Upper lobe of left lung (tissue), 4 donors: ENCODE measurements at regions not wholly inside any gene's neighbourhood (a gene's known extent, or its start where the extent isn't known, plus 50 kb on each side); places are given as distances from the start of the nearest gene placed in this dataset.

Experiments used
- EP300 ChIP-seq, 4 donors: sonication (generic); formaldehyde crosslinking; IDR thresholded peaks; one replicate each; pipeline ENCODE4 v1.5.1; 2017; ENCODE audit warnings: antibody characterized with exemption in 4 of 4, control low read depth in 2 of 4
- POLR2A ChIP-seq, 4 donors: fragments of 450-650 bp; IDR thresholded peaks; one replicate each; pipeline ENCODE4 v1.5.1; 2016 to 2017; ENCODE audit warnings: antibody characterized with exemption in 4 of 4, mild to moderate bottlenecking in 2 of 4
- POLR2AphosphoS5 ChIP-seq, 2 donors: sonication (generic); formaldehyde crosslinking; IDR thresholded peaks; one replicate each; pipeline ENCODE4 v1.5.1; 2017; ENCODE audit warnings: antibody characterized with exemption in 2 of 2
- TF ChIP-seq, protein P1 (sequence below), 6 experiments: fragments of 450-650 bp in 4 of 6; fragments of 200-600 bp in 2 of 6; sonication (generic) in 2 of 6; IDR thresholded peaks; one replicate each; pipeline ENCODE4 v1.5.1; 2016 to 2019; ENCODE audit warnings: antibody characterized with exemption in 6 of 6

DNA sequence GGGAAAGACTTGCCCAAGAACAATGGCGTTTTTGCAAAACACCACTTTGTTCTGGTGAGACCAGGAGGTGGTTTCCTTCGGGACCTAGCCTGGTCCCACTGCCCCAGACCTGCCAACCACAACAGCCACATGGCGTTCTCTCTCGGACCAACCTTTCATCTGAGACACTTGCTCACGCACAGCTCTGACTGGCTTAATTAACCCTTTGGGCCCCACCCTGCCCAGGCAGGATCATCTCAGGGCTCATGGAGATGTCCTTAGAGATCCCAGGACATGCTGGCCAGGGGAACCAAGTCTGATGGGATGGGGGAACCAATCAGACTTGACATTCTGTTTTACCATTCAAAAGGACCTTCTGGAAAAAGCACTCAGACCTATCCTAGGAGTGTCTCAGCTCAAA, 97.8 kb upstream of the SLC2A1 start:
- TF ChIP-seq POLR2A (IDR thresholded peaks at IDR 0.05) (no peak), POLR2AphosphoS5 (IDR thresholded peaks at IDR 0.05) (no peak), EP300 (IDR thresholded peaks at IDR 0.05) (no peak)
- TF ChIP-seq, protein P1, sequence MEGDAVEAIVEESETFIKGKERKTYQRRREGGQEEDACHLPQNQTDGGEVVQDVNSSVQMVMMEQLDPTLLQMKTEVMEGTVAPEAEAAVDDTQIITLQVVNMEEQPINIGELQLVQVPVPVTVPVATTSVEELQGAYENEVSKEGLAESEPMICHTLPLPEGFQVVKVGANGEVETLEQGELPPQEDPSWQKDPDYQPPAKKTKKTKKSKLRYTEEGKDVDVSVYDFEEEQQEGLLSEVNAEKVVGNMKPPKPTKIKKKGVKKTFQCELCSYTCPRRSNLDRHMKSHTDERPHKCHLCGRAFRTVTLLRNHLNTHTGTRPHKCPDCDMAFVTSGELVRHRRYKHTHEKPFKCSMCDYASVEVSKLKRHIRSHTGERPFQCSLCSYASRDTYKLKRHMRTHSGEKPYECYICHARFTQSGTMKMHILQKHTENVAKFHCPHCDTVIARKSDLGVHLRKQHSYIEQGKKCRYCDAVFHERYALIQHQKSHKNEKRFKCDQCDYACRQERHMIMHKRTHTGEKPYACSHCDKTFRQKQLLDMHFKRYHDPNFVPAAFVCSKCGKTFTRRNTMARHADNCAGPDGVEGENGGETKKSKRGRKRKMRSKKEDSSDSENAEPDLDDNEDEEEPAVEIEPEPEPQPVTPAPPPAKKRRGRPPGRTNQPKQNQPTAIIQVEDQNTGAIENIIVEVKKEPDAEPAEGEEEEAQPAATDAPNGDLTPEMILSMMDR (IDR thresholded peaks at IDR 0.05), result no peak
